ENCODE measurements at regions not wholly inside any gene's neighbourhood (a gene's known extent, or its start where the extent isn't known, plus 50 kb on each side); places are given as distances from the start of the nearest gene placed in this dataset.

GRCh38 chr1:30010506-30011106 lies 712.8 kb downstream of the MATN1 start:
- no peak for FAIRE-seq
- Histone ChIP-seq H3K27me3 (ENCODE audit: control insufficient read depth, extremely low read depth, insufficient read depth, low read length) (peaks cover 11% of the 10 kb centered on the region), H3K4me3 (ENCODE audit: control insufficient read depth in 2 of 3, extremely low read depth in 1 of 3, insufficient read depth in 2 of 3, low read depth in 1 of 3, low read length in 3 of 3) (no peak overlapping the region)

DNA sequence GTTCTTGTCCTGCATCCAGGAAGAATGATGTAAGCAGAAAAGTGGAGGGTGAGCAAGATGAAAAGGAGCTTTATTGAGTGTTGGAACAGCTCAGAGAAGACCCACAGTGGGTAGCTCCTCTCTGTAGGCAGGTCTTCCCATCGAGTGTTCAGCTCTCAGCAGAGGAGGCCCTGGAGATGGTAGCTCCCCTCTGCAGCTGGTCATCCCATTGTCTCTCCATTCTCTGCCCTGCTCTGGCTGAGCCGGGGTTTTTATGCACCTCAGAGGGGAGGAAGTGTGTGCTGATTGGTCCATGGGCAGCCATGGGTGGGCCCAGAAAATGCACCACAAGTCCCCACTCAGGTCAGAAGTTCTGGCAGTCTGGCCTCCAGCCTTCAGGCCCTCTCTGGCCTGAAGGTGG lies 713.7 kb downstream of the MATN1 start:
- Histone ChIP-seq H3K4me1 (ENCODE audit: control insufficient read depth, extremely low read depth, insufficient read depth, low read length) (peaks cover 12% of the 10 kb centered on the region), H3K27me3 (ENCODE audit: control insufficient read depth, extremely low read depth, insufficient read depth, low read length) (peaks cover 11% of the 10 kb centered on the region), H3K36me3 (ENCODE audit: control insufficient read depth in 2 of 2, extremely low read depth in 1 of 2, insufficient read depth in 2 of 2, low read length in 2 of 2) (no peaks in the 10 kb centered on the region), H2AFZ (ENCODE audit: control insufficient read depth, low read length) (no peak overlapping the region), H3K4me2 (ENCODE audit: control insufficient read depth, extremely low read depth, insufficient read depth, low read depth, low read length) (no peak overlapping the region), H3K9ac (ENCODE audit: control insufficient read depth, extremely low read depth, insufficient read depth, low read length) (no peak overlapping the region), H3K9me3 (ENCODE audit: control insufficient read depth, low read depth, low read length) (no peaks in the 10 kb centered on the region), H4K20me1 (ENCODE audit: control insufficient read depth, extremely low read depth, insufficient read depth, low read length) (no peaks in the 10 kb centered on the region), H3K4me3 (ENCODE audit: control insufficient read depth in 2 of 3, extremely low read depth in 1 of 3, insufficient read depth in 2 of 3, low read depth in 1 of 3, low read length in 3 of 3) (no peak overlapping the region), H3K27ac (ENCODE audit: control insufficient read depth, insufficient read depth, low read length) (no peak overlapping the region), H3K9me1 (ENCODE audit: control insufficient read depth, extremely low read depth, insufficient read depth, low read length) (no peaks in the 10 kb centered on the region), H3K79me2 (ENCODE audit: control insufficient read depth, insufficient read depth, low read length) (no peaks in the 10 kb centered on the region)
- no peak for DNase-seq (ENCODE audit: low read depth, low spot score)
- no peak for FAIRE-seq
- TF ChIP-seq CTCF (optimal IDR thresholded peaks at IDR 0.05 in 1 of 3, IDR thresholded peaks at IDR 0.05 in 1 of 3, conservative IDR thresholded peaks at IDR 0.05 in 1 of 3; ENCODE audit: extremely low read depth in 1 of 3, insufficient read depth in 2 of 3, low read length in 3 of 3) = no peak
- TF ChIP-seq EZH2 (IDR thresholded peaks at IDR 0.05; ENCODE audit: low read length) = no peak
- dilution Hi-C loops (cut with MboI; ENCODE audit: extremely low pct_ligation_motif_present, low sequenced_read_pairs) = no loop called here

More at GRCh38 chr1:30010506-30011106, 712.8 kb downstream of the MATN1 start:
- DNase-seq (ENCODE audit: low read depth, low spot score) = no peak
- Histone ChIP-seq H3K4me2 (ENCODE audit: control insufficient read depth, extremely low read depth, insufficient read depth, low read depth, low read length) (no peak overlapping the region), H3K79me2 (ENCODE audit: control insufficient read depth, insufficient read depth, low read length) (no peaks in the 10 kb centered on the region), H3K36me3 (ENCODE audit: control insufficient read depth in 2 of 2, extremely low read depth in 1 of 2, insufficient read depth in 2 of 2, low read length in 2 of 2) (no peaks in the 10 kb centered on the region), H3K4me1 (ENCODE audit: control insufficient read depth, extremely low read depth, insufficient read depth, low read length) (peaks cover 7% of the 10 kb centered on the region), H3K9me3 (ENCODE audit: control insufficient read depth, low read depth, low read length) (no peaks in the 10 kb centered on the region), H2AFZ (ENCODE audit: control insufficient read depth, low read length) (no peak overlapping the region), H3K27ac (ENCODE audit: control insufficient read depth, insufficient read depth, low read length) (no peak overlapping the region), H3K9me1 (ENCODE audit: control insufficient read depth, extremely low read depth, insufficient read depth, low read length) (no peaks in the 10 kb centered on the region), H4K20me1 (ENCODE audit: control insufficient read depth, extremely low read depth, insufficient read depth, low read length) (no peaks in the 10 kb centered on the region), H3K9ac (ENCODE audit: control insufficient read depth, extremely low read depth, insufficient read depth, low read length) (no peak overlapping the region)
- dilution Hi-C loops (cut with MboI; ENCODE audit: extremely low pct_ligation_motif_present, low sequenced_read_pairs) = no loop called here
- no peak for TF ChIP-seq CTCF (optimal IDR thresholded peaks at IDR 0.05 in 1 of 3, IDR thresholded peaks at IDR 0.05 in 1 of 3, conservative IDR thresholded peaks at IDR 0.05 in 1 of 3; ENCODE audit: extremely low read depth in 1 of 3, insufficient read depth in 2 of 3, low read length in 3 of 3)
- TF ChIP-seq EZH2 (IDR thresholded peaks at IDR 0.05; ENCODE audit: low read length) = no peak

Measured in keratinocyte (primary cell).